ENCODE measurements at regions not wholly inside any gene's neighbourhood (a gene's known extent, or its start where the extent isn't known, plus 50 kb on each side); places are given as distances from the start of the nearest gene placed in this dataset.

GRCh38 chrX:8272821-8273220 lies 101.8 kb upstream of the VCX2 start:
- Histone ChIP-seq H4K20me1 (ENCODE audit: insufficient read depth, low read length) (no peaks in the 10 kb centered on the region), H3K79me2 (ENCODE audit: insufficient read depth, low read length) (no peaks in the 10 kb centered on the region), H3F3A (ENCODE audit: insufficient read depth, low read length) (no peaks in the 10 kb centered on the region), H3K4me2 (ENCODE audit: low read length) (no peak overlapping the region), H2AFZ (ENCODE audit: low read length) (no peak overlapping the region), H3K36me3 (ENCODE audit: insufficient read depth, low read length) (no peaks in the 10 kb centered on the region), H3K9ac (ENCODE audit: low read length) (no peak overlapping the region), H3K4me3 (ENCODE audit: low read depth, low read length, poor library complexity, severe bottlenecking) (no peak overlapping the region), H3K27ac (ENCODE audit: low read depth, low read length, poor library complexity, severe bottlenecking) (no peak overlapping the region), H3K4me1 (ENCODE audit: insufficient read depth, low read length, severe bottlenecking) (no peaks in the 10 kb centered on the region), H3K27me3 (ENCODE audit: insufficient read depth, low read length) (no peaks in the 10 kb centered on the region), H3K9me2 (ENCODE audit: low read depth, low read length) (no peaks in the 10 kb centered on the region), H3K9me3 (ENCODE audit: low read length) (no peaks in the 10 kb centered on the region)
- TF ChIP-seq CTCF (IDR thresholded peaks at IDR 0.05; ENCODE audit: low read length) (no peak), EZH2 (IDR thresholded peaks at IDR 0.05; ENCODE audit: borderline replicate concordance, low read length) (no peak)

GRCh38 chrX:8273451-8273895 lies 102.4 kb upstream of the VCX2 start:
- H4K20me1 ChIP-seq (ENCODE audit: insufficient read depth, low read length): no peaks in the 10 kb centered on the region
- H2AFZ ChIP-seq (ENCODE audit: low read length): no peak overlapping the region
- no peaks in the 10 kb centered on the region for H3K36me3 ChIP-seq (ENCODE audit: insufficient read depth, low read length)
- no peaks in the 10 kb centered on the region for H3K4me1 ChIP-seq (ENCODE audit: insufficient read depth, low read length, severe bottlenecking)
- H3K27ac ChIP-seq (ENCODE audit: low read depth, low read length, poor library complexity, severe bottlenecking): no peak overlapping the region
- H3K4me2 ChIP-seq (ENCODE audit: low read length): no peak overlapping the region
- H3K4me3 ChIP-seq (ENCODE audit: low read depth, low read length, poor library complexity, severe bottlenecking): no peak overlapping the region
- no peaks in the 10 kb centered on the region for H3K27me3 ChIP-seq (ENCODE audit: insufficient read depth, low read length)
- TF ChIP-seq CTCF (IDR thresholded peaks at IDR 0.05; ENCODE audit: low read length): no peak
- TF ChIP-seq EZH2 (IDR thresholded peaks at IDR 0.05; ENCODE audit: borderline replicate concordance, low read length): no peak
- H3K79me2 ChIP-seq (ENCODE audit: insufficient read depth, low read length): no peaks in the 10 kb centered on the region
- H3F3A ChIP-seq (ENCODE audit: insufficient read depth, low read length): no peaks in the 10 kb centered on the region
- no peaks in the 10 kb centered on the region for H3K9me3 ChIP-seq (ENCODE audit: low read length)
- H3K9ac ChIP-seq (ENCODE audit: low read length): no peak overlapping the region
- H3K9me2 ChIP-seq (ENCODE audit: low read depth, low read length): no peaks in the 10 kb centered on the region

GRCh38 chrX:8274170-8274569 lies 103.1 kb upstream of the VCX2 start:
- H3K9me2 ChIP-seq (ENCODE audit: low read depth, low read length): no peaks in the 10 kb centered on the region
- H3K79me2 ChIP-seq (ENCODE audit: insufficient read depth, low read length): no peaks in the 10 kb centered on the region
- no peaks in the 10 kb centered on the region for H4K20me1 ChIP-seq (ENCODE audit: insufficient read depth, low read length)
- no peak overlapping the region for H3K4me2 ChIP-seq (ENCODE audit: low read length)
- no peak overlapping the region for H2AFZ ChIP-seq (ENCODE audit: low read length)
- H3K36me3 ChIP-seq (ENCODE audit: insufficient read depth, low read length): no peaks in the 10 kb centered on the region
- TF ChIP-seq CTCF (IDR thresholded peaks at IDR 0.05; ENCODE audit: low read length) (no peak), EZH2 (IDR thresholded peaks at IDR 0.05; ENCODE audit: borderline replicate concordance, low read length) (no peak)
- no peaks in the 10 kb centered on the region for H3K4me1 ChIP-seq (ENCODE audit: insufficient read depth, low read length, severe bottlenecking)
- H3K9me3 ChIP-seq (ENCODE audit: low read length): no peaks in the 10 kb centered on the region
- H3K4me3 ChIP-seq (ENCODE audit: low read depth, low read length, poor library complexity, severe bottlenecking): no peak overlapping the region
- H3K9ac ChIP-seq (ENCODE audit: low read length): no peak overlapping the region
- no peak overlapping the region for H3K27ac ChIP-seq (ENCODE audit: low read depth, low read length, poor library complexity, severe bottlenecking)
- H3F3A ChIP-seq (ENCODE audit: insufficient read depth, low read length): no peaks in the 10 kb centered on the region
- no peaks in the 10 kb centered on the region for H3K27me3 ChIP-seq (ENCODE audit: insufficient read depth, low read length)
